GM12878 (cell line): ENCODE measurements at regions not wholly inside any gene's neighbourhood (a gene's known extent, or its start where the extent isn't known, plus 50 kb on each side); places are given as distances from the start of the nearest gene placed in this dataset.

Source experiments
- ATAC-seq: fragments of 200-7000 bp; cut with Tn5 transposase; 3 replicates; pipeline ENCODE4 v1.9.1; 2020; ENCODE audit warnings: mild to moderate bottlenecking, moderate library complexity
- BruUV-seq: library from RNA; stranded (reverse); fragments of 400-500 nt; replicated peaks from 2 replicates; lab custom pipeline; 2021; lab: Mats Ljungman, UMichigan
- CTCF ChIA-PET: fragments of 300-600 bp; sonication (Branson Sonifier 250); formaldehyde crosslinking; extraction: SDS; loops from one replicate; lab custom pipeline; 2021; ENCODE audit warnings: inconsistent platforms; lab: Yijun Ruan, JAX
- POLR2A ChIA-PET: fragments of 350-600 bp; formaldehyde crosslinking; extraction: SDS; loops from one replicate; lab custom pipeline; 2021; ENCODE audit warnings: inconsistent platforms; lab: Charles Lee
- RAD21 ChIA-PET: fragments of 300-600 bp; sonication (Branson Sonifier 250); formaldehyde crosslinking; loops from one replicate; lab custom pipeline; 2023; ENCODE audit warnings: antibody characterized with exemption; ENCODE audit not compliant: unreplicated experiment; lab: Charles Lee
- SMC1A ChIA-PET: fragments of 300-600 bp; sonication (Branson Sonifier 250); formaldehyde crosslinking; loops from one replicate; lab custom pipeline; 2023; ENCODE audit not compliant: unreplicated experiment, uncharacterized antibody; lab: Charles Lee
- DNase-seq: peaks from one replicate; pipeline ENCODE4 v3.0.0-alpha.2; 2011; ENCODE audit warnings: low read depth, low spot score
- FAIRE-seq: peaks from 3 replicates; lab custom pipeline; 2011; peaks lifted over from hg19 to GRCh38; lab: Jason Lieb, UNC
- H2AFZ ChIP-seq: 2 replicates; pipeline ENCODE4 v1.6.0; 2011; ENCODE audit warnings: low read depth, low read length, control low read depth; ENCODE audit not compliant: control insufficient read depth
- H3K27ac ChIP-seq: 2 replicates; pipeline ENCODE4 v1.5.1; 2011; ENCODE audit warnings: control low read depth; ENCODE audit not compliant: control insufficient read depth, insufficient read depth
- H3K27me3 ChIP-seq, 2 experiments: replicated peaks in 1 of 2; 2 replicates each; pipeline versions ENCODE4 v1.6.0 to v1.6.1; 2011; ENCODE audit warnings: low read length in 1 of 2; ENCODE audit not compliant: control insufficient read depth in 2 of 2, insufficient read depth in 2 of 2
- H3K36me3 ChIP-seq, 2 experiments: 2 replicates each; pipeline ENCODE4 v1.5.1; 2011; ENCODE audit warnings: low read length in 1 of 2; ENCODE audit not compliant: control insufficient read depth in 2 of 2, insufficient read depth in 2 of 2
- H3K4me1 ChIP-seq: 2 replicates; pipeline ENCODE4 v1.6.1; 2011; ENCODE audit warnings: mild to moderate bottlenecking, low read length, moderate library complexity, mixed read lengths; ENCODE audit not compliant: control insufficient read depth, insufficient read depth
- H3K4me2 ChIP-seq: 2 replicates; pipeline ENCODE4 v1.6.0; 2011; ENCODE audit warnings: control low read depth; ENCODE audit not compliant: control insufficient read depth, insufficient read depth
- H3K4me3 ChIP-seq: fragments of 200-600 bp; sonication (generic); 2 replicates; pipeline ENCODE4 v1.5.1; 2016
- H3K79me2 ChIP-seq: 2 replicates; pipeline ENCODE4 v1.6.0; 2011; ENCODE audit warnings: low read length; ENCODE audit not compliant: control insufficient read depth, insufficient read depth
- H3K9ac ChIP-seq: 2 replicates; pipeline ENCODE4 v1.8.0; 2011; ENCODE audit warnings: low read length, control low read depth, mixed read lengths; ENCODE audit not compliant: control insufficient read depth, insufficient read depth
- H3K9me3 ChIP-seq: replicated peaks from 3 replicates; pipeline ENCODE4 v1.5.1; 2011; ENCODE audit warnings: mild to moderate bottlenecking, low read length; ENCODE audit not compliant: control insufficient read depth, insufficient read depth
- H4K20me1 ChIP-seq: 2 replicates; pipeline ENCODE4 v1.6.0; 2011; ENCODE audit not compliant: control insufficient read depth, insufficient read depth
- ASH2L ChIP-seq: fragments of 300-600, 200-600 bp; sonication (generic); IDR thresholded peaks from 2 replicates; pipeline ENCODE4 v1.6.1; 2017; ENCODE audit warnings: low read depth, mild to moderate bottlenecking, borderline replicate concordance
- EGR1 ChIP-seq, 2 experiments: IDR thresholded peaks; 1 replicate in 1 of 2; 2 replicates in 1 of 2; pipeline ENCODE4 v1.6.1; 2011 to 2012; ENCODE audit warnings: low read depth in 2 of 2, low read length in 2 of 2, borderline replicate concordance in 1 of 2, mild to moderate bottlenecking in 1 of 2, moderate library complexity in 1 of 2
- NR2F1 ChIP-seq: fragments of 450-650 bp; conservative IDR thresholded peaks from 2 replicates; pipeline ENCODE4 v1.6.1; 2017; ENCODE audit warnings: mild to moderate bottlenecking
- PAX5 ChIP-seq: IDR thresholded peaks from 2 replicates; pipeline ENCODE4 v1.6.1; 2011; ENCODE audit warnings: low read depth, low read length, borderline replicate concordance
- RB1 ChIP-seq: fragments of 450-650 bp; formaldehyde crosslinking; IDR thresholded peaks from 2 replicates; pipeline ENCODE4 v1.6.1; 2017; ENCODE audit warnings: mild to moderate bottlenecking, borderline replicate concordance
- WRNIP1 ChIP-seq: IDR thresholded peaks from 2 replicates; pipeline ENCODE4 v1.6.1; 2011; ENCODE audit warnings: low read depth, low read length, improper control_type of control experiment, borderline replicate concordance
- ZBTB40 ChIP-seq: fragments of 450-650 bp; IDR thresholded peaks from 2 replicates; pipeline ENCODE4 v1.6.1; 2016; ENCODE audit warnings: mild to moderate bottlenecking, moderate library complexity, borderline replicate concordance
- WGBS: methylation state at CpG from one replicate; pipeline ENCODE4 v1.1.6; 2016; ENCODE audit warnings: low lambda C conversion rate; ENCODE audit not compliant: insufficient replicate concordance, insufficient coverage; ENCODE audit errors: missing lambda C conversion rate; 5-methylcytosine and 5-hydroxymethylcytosine counted together
- in situ Hi-C: fragments of 300-500 bp; cut with MboI; formaldehyde crosslinking; loops from 9 replicates; pipeline ENCODE4 v1.14.3; 2018; ENCODE audit warnings: mixed read lengths
- intact Hi-C: fragments of 100-400 bp; cut with micrococcal nuclease; formaldehyde crosslinking; loops from one replicate; pipeline ENCODE4 v1.14.2; 2022; ENCODE audit not compliant: unreplicated experiment

GRCh38 chr15:94857466-94857865 lies 626.1 kb downstream of the MCTP2 start:
- H3K27ac ChIP-seq, result no peak overlapping the region
- H3K9ac ChIP-seq, result no peak overlapping the region
- H2AFZ ChIP-seq, result no peak overlapping the region
- no peak overlapping the region for H3K4me3 ChIP-seq
- DNase-seq (no peak), FAIRE-seq (no peak), ATAC-seq (no peak)
- H3K4me2 ChIP-seq, result no peak overlapping the region
- intact Hi-C loops (no loop called here), in situ Hi-C loops (no loop called here)
- no peaks in the 10 kb centered on the region for H3K79me2 ChIP-seq
- TF ChIP-seq ZBTB40 (no peak), NR2F1 (no peak), EGR1 (IDR thresholded peaks at IDR 0.05; ENCODE audit: borderline replicate concordance in 1 of 2, low read depth in 2 of 2, low read length in 2 of 2) (no peak), RB1 (no peak), PAX5 (no peak), WRNIP1 (no peak), ASH2L (no peak)
- CTCF ChIA-PET, result no interaction called here
- no peaks in the 10 kb centered on the region for H3K27me3 ChIP-seq
- H3K9me3 ChIP-seq, result peaks cover 1% of the 10 kb centered on the region; the same call in 2 of the 3 replicates
- RAD21 ChIA-PET, result no interaction called here
- H3K36me3 ChIP-seq, result no peaks in the 10 kb centered on the region
- SMC1A ChIA-PET, result no interaction called here
- H3K4me1 ChIP-seq, result no peaks in the 10 kb centered on the region
- 62% methylated on average over 4 of the region's 4 CpGs for WGBS
- no peaks in the 10 kb centered on the region for H4K20me1 ChIP-seq
- POLR2A ChIA-PET, result no interaction called here
- BruUV-seq, result no TSS peak
